NB4 (cell line): ENCODE measurements at regions not wholly inside any gene's neighbourhood (a gene's known extent, or its start where the extent isn't known, plus 50 kb on each side); places are given as distances from the start of the nearest gene placed in this dataset.

Experiments used
- CTCF ChIP-seq: IDR thresholded peaks from one replicate; pipeline ENCODE4 v1.5.1; 2012; ENCODE audit warnings: low read depth, low read length
- POLR2A ChIP-seq: IDR thresholded peaks from 2 replicates; pipeline ENCODE4 v1.6.1; 2011; ENCODE audit warnings: mild to moderate bottlenecking; ENCODE audit not compliant: insufficient read length; ENCODE audit errors: extremely low read depth

- no peak for TF ChIP-seq CTCF
- no peak for TF ChIP-seq POLR2A
Measured at GRCh38 chr1:229047840-229048620, 222.9 kb upstream of the RAB4A start.
